HG03097 (cell line): ENCODE measurements at regions not wholly inside any gene's neighbourhood (a gene's known extent, or its start where the extent isn't known, plus 50 kb on each side); places are given as distances from the start of the nearest gene placed in this dataset.
"Not testable (repeated sequence)": the region's sequence is repeated elsewhere in the genome, so short reads cannot be mapped to it uniquely, and the experiment has no call there.

Experiments used
- ATAC-seq: cut with Tn5 transposase; IDR thresholded peaks from one replicate; pipeline ENCODE4 v1.9.1; 2021; ENCODE audit not compliant: unreplicated experiment, low FRiP score

DNA sequence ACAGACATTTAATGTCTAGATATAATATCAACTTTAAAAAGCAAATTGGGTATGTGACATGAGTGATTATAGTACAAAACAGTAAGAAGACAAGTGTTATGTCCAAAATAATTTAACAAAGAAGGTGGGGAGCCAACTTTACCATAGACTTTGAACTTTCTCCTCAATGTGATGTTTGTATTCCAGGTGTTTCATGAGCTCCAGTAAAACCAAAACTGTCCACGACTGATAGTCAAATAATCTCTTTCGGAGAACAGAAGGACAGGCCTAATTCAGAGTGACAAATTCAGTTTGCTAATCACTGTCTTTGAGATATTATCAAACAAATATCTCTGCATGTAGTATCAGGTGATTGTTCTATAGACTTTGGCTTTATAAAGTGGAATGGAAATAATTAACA, 1112.6 kb downstream of the SLC6A15 start:
- ATAC-seq: no peak

DNA sequence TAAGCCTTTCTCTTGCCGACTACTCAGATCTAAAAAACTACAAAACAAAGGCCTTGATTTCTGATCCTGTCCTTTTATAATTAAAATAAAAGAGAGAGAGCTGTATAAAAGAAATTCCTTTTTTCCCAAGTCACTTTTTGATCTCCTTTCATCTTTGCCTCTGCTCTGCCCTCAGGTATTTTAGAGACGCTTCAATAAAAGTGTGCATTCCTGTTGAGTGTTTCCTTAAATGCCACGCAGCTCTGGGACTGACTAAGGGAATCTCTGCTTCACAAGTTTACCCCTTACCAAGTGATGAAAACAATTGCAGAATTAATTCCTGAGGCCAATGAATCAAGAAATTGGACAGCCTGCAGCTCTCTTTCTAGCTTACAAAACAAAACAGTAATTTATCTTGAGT, 1109.8 kb downstream of the TMTC2 start:
- no peak for ATAC-seq

DNA sequence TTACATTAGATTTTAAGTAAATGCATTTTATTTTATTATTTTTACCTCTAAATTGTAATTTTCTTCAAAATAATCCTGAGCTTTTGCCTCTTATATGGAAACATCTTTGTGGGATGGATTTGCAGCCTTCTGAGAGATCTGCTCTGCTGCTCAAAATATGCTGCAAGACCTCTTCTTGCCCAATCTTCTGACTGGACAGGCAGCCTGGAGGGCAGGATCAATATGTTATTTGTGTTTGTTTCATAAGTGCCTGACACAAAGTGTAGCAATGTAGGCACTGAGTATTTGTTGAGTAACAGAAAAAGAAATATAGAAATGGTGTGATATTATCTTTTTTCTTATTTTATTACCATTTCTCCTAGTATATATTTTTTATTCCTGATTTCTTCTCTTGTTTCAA, 1106.9 kb downstream of the TMTC2 start:
- no peak for ATAC-seq

DNA sequence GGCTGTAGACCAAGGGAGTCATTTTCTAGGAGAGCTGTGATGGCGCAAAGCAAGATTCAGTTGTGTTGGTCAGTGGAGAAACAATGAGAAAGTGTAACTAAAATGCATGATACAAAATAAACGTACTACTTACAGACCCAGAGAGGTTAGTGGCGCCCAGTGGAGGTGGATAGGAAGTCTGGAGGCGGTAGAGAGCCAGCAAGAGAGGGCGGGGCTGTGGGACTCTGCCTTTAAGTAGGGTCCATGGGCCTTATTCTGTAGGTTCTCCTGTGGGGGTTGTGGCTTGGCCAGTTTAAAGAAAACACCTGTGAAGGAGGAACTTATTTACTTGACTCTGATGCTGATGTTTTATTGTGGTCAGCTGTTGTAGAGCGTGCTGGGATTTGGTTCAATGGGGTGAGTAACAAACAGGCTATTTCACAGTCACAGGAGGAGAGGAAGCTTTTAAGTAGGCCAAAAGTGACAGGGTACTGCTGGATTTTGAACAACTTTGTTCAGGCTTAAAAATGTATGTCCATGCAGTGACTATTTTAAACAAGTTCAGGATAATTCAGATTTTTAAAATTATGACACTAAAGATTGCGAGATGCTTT, 1097.7 kb downstream of the TMTC2 start:
- ATAC-seq: no peak

DNA sequence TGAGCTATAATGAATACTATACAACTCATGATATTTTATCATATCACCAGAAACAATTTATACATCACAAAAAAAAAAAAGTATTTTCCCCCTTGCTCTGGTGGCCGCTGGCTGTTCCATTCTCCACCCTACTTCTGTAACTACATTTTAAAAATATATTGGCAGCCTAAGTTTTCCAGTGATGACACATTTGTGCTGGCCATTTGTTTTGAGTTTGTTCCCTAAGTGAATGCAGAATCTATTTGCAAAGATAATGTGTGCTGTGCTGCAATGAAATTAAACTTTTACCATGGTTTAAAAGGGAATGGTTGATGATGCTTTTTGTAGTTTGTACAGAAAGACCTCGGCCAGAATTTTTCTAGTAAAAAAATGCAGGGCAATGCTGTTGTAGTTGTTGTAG, 1092.8 kb downstream of the TMTC2 start:
- ATAC-seq: no peak

DNA sequence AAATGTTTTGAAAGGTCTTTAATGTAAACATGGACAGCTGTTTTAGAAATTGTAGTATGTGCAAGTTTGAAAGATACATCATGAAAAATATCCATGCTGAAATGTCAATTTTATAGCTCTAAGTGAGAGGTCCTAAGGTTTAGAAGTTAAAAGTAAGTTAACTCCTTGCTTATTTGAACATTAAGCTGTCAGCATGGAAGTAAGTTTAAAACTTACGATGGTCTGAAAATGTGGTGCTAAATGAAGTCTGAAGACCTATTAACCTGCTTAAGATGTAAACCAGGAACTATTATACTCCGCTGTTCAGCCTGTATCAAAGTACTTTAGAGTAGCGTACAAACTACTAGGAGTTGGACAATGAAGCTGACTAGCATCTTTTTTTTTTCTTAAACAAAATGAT, 1082.4 kb downstream of the TMTC2 start:
- no peak for ATAC-seq

DNA sequence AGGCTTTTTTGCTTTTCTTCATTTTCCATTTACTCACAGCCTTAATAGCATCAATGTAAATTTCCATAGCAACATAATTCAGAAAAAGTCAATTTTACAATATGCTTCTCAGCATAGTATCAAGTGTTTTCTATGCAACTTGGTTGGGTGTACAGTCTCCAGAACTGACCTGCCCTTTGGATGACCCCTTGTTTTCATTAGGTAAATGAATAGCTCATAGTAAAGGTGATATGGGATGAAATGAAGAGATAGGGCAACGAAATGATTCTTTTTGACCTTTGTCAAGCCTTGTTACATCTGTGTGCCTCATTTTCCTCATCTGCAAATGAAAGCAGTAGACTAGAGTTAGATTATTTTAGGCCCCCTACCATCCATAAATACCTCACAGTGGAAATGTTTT, 1081.0 kb downstream of the TMTC2 start:
- no peak for ATAC-seq

DNA sequence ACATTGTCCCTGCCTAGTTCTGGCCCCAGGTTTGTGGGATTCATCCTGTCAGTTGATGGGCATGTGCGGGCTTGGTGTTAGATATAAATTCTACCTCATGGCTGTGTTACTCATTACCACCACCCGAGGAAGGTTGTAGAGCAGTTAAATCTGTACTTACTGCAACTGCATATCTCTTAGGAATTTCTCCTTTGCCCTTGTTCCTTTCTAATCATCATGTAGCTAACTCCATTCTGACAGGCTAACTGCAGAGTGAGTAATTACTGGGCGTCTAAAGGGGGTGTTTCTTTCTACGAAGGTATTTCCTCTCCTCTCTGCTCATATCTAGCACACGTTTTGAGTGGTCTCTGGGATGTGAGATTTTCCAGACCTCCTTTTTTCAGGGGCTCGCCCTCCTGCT, 1076.7 kb downstream of the TMTC2 start:
- no peak for ATAC-seq

DNA sequence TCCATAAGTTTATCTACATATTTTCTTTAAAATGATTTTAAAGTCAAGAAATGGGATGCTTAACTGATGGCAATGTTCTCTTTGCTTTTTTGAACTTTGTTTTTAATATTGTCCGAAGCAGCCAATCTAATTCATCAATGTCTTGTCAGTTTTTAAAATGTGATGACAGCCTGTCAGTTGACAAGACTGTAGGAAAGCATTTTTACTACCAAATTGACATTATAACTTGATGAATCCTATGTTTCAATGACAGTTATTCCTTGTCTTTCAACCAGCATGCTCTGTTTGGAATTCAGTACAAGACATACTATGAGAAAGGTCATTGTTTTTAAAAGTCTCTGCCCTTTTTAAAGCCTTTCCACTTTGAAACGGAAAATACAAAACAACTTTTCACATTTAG, 1073.2 kb downstream of the TMTC2 start:
- ATAC-seq: no peak

DNA sequence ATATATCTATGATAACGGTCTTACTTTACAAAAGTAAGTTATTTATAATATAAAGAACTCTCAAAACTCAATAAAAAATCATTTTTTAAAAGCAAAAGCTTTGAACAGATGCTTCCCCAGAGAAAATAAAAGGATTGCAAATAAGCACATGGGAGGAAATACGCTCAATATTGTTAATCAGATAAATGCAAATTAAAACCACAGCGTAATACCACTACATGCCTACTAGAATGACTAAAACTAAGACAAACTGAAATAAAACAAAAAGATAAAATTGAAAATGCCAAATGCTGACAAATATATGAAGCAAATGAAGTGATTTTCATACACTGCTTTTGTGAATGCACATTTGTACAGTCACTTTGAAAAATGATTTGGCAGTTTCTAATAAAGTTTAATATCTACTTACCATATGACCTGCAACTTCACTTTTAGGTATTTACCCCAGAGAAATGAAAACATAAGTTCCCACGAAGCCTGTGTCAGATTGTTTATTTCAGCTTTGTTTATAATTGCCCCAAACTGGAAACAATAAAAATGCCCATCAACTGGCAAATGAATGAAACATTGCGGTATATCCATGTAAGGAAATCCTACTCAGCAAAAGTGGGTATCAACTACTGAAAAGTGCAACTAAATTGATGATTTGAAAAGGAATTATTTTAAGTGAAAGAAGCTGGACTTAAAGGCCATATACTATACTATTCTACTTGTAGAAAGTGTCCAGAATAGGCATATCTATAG, 1072.4 kb downstream of the TMTC2 start:
- ATAC-seq: no peak

DNA sequence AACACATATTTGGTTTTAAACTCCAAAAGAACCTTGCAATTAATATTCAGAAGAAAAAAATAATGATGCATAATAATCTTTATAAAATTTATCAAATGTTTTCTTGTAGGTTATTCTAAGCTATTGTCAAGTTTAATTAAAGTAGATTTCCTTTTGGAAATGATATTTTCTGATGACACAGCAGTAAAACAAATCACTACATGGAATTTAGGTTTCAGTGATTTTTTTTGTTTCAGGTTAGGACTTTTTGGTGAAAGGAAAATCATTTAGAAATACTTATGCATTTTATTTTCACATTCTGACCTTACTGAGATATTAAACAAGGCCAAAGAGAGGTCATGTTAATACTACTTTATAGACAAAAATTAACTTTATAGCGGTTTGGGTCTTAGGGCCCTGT, 1067.2 kb downstream of the TMTC2 start:
- no peak for ATAC-seq

DNA sequence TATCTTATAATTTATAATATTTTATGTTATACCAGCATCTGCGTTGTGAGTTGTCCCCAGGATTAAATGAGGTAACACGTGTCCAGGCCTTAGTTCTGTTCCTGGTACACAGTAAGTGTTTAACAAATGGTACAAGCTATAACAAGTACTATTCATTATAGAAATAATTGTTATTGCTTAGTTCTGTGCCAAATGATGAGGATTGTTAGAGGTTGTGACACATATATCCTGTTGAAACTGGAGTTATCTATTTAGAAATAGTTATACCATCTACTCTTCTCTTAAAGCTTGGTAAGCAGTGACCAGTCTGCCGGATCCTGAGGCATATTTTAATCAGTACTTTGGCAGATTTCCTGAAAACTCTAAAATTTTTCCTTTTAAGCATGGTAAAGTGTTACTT, 1066.5 kb downstream of the TMTC2 start:
- ATAC-seq: no peak

DNA sequence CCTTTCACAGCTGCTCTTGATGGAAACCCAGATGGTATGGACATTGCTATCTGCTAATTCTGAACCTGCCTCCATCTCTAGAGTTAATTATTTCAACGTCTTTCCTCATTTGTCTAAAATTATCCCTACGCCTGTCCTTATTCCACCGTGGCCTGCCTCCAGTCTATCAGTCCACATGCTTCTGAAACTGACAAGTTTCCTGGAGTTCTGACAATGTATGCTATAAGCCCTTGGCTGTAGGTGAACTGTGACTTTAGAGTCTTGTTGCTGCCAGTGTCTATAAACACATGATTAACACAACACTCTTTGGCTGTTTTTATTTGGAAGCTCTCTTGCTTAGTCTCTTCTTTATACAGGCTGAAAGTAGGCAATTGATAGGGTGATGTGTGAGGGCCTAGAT, 1052.9 kb downstream of the TMTC2 start:
- ATAC-seq: no peak

DNA sequence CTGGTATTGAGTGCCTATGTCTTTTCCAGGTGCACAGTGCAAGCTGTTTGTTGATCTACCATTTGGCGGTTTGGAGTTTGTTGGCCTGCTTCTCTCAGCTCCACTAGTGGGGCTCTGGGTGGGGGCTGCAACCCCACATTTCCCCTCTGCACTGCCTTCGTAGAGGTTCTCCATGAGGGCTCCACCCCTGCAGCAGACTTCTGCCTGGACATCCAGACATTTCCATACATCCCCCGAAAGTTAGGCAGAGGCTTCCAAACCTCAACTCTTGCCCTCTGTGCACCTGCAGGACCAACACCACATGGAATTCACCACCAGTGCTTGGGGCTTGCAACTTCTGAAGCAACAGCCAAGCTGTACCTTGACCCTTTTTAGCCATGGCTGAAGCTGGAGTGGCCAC, 1024.1 kb downstream of the TMTC2 start:
- ATAC-seq: no peak

DNA sequence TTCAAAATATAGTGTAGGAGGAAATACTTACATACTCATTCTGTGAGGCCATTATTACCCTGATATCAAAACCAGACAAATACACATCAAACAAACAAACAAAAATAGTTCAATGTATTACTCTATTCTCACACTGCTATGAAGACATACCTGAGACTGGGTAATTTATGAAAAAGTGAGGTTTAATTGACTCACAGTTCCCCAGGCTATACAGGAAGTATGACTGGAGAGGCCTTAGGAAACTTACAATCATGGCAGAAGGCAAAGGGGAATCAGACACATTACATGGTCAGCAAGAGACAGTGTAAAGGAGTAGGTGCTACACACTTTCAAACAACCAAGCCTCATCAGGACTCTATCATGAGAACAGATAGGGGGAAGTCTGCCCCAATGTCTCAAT, 1023.2 kb downstream of the TMTC2 start:
- no peak for ATAC-seq

DNA sequence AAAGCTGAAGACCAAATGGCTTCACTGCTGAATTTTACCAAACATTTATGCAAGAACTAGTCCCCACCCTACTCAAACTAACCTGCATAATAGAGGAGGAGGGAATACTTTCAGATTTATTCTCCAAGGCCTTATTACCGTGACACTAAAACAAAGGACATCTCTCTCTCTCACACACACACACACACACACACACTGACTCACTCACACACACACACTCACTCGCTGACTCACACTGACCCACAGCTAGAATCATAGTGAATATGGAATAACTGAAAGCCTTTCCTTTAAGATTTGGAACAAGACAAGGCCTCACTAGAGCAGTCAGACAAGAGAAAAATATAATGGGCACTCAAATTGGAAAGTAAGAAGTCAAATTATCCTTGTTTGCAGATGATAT, 1014.1 kb downstream of the TMTC2 start:
- no peak for ATAC-seq

DNA sequence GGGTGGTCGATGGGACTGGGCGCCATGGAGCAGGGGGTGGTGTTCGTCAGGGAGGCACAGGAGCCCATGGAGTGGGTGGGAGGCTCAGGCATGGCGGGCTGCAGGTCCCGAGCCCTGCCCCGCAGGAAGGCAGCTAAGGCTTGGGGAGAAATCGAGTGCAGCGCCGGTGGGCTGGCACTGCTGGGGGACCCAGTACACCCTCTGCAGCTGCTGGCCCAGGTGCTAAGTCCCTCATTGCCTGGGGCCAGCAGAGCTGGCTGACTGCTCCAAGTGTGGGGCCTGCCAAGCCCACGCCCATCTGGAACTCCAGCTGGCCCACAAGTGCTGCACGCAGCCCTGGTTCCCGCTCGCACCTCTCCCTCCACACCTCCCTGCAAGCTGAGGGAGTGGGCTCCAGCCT, 1009.6 kb downstream of the TMTC2 start:
- ATAC-seq: not testable (repeated sequence)

DNA sequence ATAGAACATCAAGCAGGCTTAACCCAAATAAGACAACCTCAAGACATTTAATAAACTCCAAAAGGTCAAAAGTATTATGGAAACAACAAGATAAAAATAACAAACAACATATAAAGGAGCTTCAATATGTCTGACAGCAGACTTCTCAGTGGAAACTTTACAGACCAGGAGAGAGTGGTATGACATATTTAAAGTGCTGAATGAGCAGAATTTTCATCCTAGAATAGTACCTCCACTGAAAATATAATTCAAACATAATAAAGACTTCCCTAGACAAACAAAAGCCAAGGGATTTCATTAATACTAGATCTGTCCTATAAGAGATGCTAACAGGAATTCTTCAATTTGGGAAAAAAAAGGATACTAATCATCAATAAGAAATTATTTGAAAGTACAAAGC, 1005.0 kb downstream of the TMTC2 start:
- ATAC-seq: no peak

DNA sequence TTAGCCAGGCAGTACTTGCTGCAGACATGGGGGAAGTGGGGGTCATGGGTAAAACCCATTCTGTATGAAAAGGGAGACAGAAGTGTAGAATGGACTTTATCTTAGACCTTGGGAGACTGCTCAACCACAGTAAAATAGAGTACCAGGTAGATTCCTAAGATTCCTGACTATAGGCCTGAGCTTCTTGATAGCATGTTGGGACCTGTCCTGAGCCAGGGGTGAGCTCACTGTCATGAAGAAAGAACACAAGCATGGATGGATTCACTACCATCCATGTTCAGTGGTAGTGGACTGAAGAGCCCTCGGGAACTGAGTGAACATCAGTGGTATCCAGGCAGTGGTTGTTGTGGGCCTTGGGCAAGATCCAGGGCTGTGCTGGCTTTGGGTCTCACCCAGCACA, 1003.8 kb downstream of the TMTC2 start:
- no peak for ATAC-seq

DNA sequence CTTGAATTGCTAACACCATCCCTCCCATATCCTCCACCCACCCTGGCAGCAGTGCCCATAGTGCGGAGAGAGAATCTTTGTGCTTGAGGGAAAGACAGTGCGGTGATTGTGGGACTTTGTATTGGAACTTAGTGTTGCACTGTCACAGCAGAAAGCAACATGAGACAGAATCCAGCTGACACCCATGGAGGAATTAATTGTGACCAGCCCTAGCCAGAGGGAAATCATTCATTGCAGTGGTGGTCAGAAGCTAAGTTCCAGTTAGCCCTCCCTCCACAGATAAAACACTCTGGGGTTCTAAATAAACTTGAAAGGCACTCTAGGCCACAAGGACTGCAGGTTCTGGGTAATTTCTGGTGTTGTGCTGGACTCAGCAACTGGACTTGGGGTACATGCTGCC, 1002.6 kb downstream of the TMTC2 start:
- ATAC-seq: no peak

DNA sequence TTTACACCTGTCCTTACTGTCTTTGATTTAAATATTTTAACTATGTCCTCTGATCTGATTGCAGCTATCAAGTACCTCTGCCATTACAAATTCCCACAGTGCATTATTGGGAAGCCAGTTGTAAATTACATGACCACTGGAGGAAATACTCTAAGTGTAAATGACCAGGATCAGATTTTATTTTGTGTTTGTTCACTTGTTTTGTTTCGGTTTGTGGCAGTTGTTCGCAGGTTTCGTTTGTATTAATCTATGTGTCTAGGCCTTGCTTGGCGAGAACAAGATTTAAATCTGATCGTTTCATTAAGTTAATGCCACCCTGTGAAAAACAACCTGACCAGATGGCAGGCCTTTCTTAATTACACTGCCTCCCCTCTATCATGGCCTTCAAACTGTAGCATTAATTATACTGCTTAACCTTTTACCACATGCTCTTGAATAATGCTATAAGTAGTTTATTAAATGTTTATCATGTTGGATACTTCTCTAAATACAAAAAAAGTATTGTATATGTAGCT, 990.1 kb downstream of the TMTC2 start:
- no peak for ATAC-seq

DNA sequence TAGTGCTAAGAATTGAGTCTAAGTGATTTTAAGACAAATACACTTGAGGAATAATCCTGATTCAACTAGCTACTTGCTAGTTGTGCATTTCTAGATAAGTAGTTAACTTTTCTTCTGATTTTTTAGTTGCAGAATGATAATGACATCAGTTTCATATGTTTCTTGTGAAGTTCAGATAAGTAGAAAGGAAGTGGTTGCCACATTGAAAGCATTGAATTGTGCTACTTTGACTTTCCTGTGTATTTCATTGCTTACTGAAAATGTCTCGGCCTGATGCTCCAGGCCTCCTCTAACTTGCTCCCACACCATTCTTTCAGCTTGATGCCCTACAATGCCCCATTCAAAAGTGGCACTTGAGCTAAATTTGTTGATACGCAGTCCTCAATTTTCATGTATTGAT, 980.0 kb downstream of the TMTC2 start:
- ATAC-seq: no peak
